ENCODE measurements at regions not wholly inside any gene's neighbourhood (a gene's known extent, or its start where the extent isn't known, plus 50 kb on each side); places are given as distances from the start of the nearest gene placed in this dataset.

DNA sequence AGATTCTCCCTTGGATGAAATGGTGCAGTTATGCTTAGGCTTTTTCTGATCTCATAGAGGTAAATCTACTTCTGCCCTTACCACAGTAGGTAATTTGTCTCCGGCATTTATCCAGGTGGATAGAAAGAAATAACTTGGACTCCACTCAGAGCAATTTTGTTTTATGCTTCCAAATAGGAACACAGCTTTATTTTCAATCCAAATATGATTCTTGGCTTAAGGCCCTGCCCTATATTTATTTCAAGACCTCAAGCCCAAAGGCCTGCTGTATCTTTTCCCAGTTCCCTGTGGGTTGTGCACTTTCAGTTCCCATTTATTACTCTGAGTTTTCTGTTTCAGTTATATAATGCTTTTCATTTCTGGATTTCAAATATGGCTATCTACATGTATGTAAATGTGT lies 274.2 kb upstream of the SMC2 start:
- intact Hi-C loops (cut with micrococcal nuclease), result no loop called here
- DNase-seq (no peak), ATAC-seq (no peak)

DNA sequence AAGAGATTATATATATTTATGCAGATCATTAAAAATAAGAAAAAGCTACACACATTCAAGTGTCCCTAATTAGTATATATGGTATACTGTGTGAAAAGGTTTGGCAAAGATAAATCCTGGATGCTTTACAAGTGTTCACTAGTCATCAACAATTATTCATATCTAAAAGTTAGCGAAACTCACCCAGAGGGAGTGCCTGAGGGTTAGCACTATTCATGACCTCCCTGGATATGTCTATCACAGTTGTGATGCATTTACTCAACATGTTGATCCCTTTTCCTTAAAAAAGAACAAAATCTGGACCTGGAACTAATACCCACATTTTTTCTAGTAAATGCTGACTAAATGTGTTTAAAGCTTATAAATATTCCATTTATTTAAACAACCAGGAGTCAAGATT lies 273.0 kb upstream of the SMC2 start:
- intact Hi-C loops (cut with micrococcal nuclease), result no loop called here
- ATAC-seq, result no peak
- no peak for DNase-seq

DNA sequence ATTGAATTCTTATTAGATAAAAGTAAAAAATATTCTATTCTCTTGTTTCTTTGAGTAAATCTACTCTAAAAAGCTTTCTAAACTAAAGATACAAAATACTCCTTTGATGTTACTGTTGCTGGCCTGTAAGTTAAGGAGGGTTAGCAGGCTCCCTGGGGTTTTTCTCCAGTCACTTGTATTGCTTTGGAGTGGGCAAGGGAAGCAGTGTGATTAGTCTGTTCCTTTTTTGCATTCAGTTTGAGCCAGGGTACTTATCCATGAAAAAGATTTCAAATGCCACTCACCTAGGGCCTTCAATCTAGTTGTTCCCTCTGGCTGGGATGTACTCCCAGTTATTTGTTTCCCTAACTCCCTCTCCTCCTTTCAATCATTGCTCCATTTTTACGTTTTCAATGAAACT lies 256.2 kb upstream of the SMC2 start:
- DNase-seq, result no peak
- intact Hi-C loops (cut with micrococcal nuclease), result no loop called here

DNA sequence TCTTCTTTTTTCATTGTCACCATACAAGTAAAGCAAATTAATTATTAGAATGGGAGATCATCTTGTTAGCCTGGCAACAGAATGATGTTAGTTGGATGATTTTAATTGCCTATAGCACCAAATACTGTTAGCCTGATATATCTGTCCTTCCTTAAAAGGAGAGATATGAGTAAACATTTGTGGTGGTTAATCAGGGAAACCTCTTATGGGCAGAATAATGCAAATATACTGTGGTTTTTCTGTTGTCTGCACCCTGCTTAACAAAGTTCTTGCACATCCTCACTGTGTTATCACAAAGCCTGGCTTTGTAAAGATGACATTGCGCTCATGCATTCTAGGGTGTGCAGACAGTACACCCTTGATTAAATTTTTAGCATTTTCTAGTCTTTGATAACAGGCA lies 254.9 kb upstream of the SMC2 start:
- DNase-seq (no peak), ATAC-seq (no peak)
- intact Hi-C loops (cut with micrococcal nuclease), result no loop called here

More for the DNA sequence above, 256.2 kb upstream of the SMC2 start:
- ATAC-seq, result no peak

DNA sequence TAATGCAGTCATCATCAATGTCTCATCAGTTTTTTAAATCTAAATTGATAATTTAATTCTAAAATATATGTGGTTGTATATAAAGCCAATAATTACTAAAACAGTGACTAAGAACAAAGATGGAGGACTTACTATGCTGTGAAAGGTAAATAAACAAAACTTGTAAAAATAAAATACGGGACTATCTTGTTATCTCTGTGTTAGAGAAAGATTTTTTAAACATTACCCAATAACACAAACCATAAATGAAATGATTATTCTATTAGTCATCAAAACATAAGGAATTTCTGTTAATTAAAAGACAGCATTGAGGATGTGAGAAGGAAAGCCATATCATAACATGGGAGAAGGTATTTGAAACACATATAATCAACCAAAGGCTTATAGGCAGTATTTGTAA lies 226.2 kb upstream of the SMC2 start:
- intact Hi-C loops (cut with micrococcal nuclease), result no loop called here
- no peak for DNase-seq
- no peak for ATAC-seq

DNA sequence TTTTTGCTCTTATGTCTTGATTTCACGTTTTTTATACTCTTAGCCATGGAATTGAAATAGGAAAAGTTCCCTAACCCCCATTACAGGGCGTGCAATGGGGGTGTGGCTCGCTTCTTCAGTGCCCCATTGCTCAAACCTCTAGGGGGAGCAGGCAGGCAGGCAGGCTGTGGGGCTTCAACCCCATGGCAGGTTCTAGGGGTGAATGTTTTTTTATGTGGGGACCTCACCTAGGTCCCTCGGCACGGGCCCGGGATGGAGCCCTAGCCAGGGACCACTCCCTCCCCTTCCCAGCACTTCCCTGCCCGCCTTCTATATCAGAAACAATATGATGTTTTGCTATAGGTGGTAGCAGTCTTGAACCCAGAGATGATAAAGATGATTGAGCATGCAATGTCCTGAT lies 221.3 kb upstream of the SMC2 start:
- intact Hi-C loops (cut with micrococcal nuclease), result no loop called here
- no peak for ATAC-seq
- no peak for DNase-seq

DNA sequence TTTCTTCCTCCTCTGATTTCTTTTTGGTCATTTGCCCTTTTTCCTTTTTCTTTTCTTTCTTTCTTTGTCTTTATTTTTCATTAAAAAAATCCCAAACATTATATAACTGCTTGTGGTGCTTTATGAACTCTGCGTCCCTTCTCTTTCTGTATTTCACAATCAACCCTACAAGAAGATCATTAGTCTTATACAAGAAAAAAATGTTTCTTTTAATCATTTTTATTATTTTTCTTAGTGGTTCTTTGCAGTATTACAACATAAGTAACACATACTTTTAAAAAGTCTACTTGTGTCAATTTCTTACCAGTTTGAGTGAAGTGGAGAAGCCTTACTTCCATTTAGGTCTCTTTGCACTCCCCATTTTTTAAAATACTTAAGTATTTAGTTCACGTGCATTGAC lies 212.7 kb upstream of the SMC2 start:
- ATAC-seq, result no peak
- intact Hi-C loops (cut with micrococcal nuclease), result no loop called here
- no peak for DNase-seq

DNA sequence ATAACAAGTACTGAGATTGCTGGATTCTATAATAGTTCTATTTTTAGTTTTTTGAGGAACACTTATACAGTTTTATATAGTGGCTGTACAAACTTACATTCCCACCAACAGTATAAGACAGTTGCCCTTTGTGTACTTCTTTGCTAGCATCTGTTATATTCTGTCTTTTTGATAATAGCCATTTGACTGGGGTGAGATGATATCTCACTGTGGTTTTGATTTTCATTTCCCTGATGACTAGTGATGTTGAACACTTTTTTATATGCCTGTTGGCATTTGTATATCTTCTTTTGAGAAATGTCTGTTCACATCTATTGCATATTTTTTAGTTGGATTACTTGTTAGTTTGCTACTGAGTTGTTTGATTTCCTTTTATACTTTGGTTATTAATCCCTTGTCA lies 204.1 kb upstream of the SMC2 start:
- ATAC-seq, result no peak
- intact Hi-C loops (cut with micrococcal nuclease), result no loop called here

DNA sequence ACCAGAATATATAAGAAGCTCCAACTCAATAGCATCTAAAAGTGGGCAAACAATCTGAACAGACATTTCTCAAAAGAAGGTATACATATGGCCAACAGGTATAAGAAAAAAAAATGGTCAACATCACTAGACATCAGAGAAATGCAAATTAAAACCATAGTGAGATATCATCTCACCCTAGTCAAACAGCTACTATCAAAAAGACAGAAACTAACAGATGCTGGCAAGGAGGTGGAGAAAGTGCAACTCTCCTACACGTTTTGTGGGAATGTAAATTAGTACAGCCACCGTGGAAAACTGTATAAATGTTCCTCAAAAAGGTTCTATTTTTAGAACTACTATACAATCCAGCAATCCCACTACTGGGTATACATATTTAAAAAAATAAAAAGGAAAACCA lies 199.9 kb upstream of the SMC2 start:
- ATAC-seq (no peak), DNase-seq (no peak)
- intact Hi-C loops (cut with micrococcal nuclease), result no loop called here

More for the DNA sequence above, 204.1 kb upstream of the SMC2 start:
- DNase-seq, result no peak

DNA sequence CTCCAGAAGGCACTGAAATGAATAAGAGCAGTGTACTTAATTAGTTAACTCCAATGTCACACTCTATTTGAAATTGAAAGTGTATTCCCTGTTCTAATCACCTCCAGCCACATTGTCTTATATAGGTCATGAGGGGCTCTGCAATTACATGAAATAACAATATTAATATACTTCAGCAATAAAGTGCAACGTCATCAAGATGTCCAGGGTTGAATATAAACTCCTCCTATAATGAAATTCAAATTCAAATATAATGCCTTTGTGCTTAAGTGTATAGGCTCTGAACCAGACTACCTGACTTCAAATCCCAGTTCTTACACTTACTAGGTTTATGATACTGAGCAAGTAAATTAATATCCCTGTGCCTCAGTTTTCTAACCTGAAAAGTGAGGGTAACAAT lies 195.6 kb upstream of the SMC2 start:
- intact Hi-C loops (cut with micrococcal nuclease), result no loop called here

DNA sequence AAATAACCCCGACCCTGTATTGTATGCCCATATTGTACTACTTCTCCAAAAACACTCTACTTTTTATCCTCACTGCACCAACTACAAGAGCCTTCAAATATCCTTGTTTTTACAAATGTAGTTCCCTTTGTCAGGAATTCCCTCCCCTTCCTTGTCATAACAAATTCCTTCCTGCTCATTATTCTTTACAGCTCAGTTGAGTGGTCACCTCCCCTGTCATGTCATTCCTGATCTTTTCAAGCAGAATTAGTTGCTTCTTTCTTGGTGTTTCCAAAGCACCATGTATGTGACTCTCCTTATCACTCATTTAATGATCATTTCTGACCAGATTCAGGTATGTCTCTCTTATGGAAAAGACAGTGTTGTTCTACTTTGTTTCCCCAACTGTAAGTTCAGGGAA lies 194.2 kb upstream of the SMC2 start:
- DNase-seq (no peak), ATAC-seq (no peak)
- intact Hi-C loops (cut with micrococcal nuclease), result loop anchor here (2.0 kb wide), 1 partner anchor 51 kb away; no protein-coding TSS in a partner anchor

More for the DNA sequence above, 195.6 kb upstream of the SMC2 start:
- DNase-seq (no peak), ATAC-seq (no peak)

DNA sequence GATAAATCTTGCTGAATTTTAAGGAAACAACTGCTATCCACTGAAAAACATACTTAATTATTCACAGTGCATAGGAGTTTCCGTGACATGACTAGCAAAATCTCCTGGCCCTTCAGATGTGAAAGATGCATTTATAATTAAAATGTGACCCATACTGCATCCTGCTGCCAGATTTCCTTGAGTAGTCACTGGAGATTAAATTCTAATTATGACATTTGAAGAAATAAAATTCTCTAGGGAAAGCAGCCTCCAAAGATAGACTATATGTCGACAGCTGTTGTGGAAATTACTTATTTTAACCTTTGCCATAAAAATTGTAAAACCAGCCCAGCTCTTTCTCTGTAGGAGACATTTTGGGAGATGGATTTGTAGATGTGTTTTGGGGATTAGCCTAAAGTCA lies 193.6 kb upstream of the SMC2 start:
- intact Hi-C loops (cut with micrococcal nuclease), result loop anchor here (2.0 kb wide), 1 partner anchor 52 kb away; no protein-coding TSS in a partner anchor
- no peak for ATAC-seq
- DNase-seq, result no peak

DNA sequence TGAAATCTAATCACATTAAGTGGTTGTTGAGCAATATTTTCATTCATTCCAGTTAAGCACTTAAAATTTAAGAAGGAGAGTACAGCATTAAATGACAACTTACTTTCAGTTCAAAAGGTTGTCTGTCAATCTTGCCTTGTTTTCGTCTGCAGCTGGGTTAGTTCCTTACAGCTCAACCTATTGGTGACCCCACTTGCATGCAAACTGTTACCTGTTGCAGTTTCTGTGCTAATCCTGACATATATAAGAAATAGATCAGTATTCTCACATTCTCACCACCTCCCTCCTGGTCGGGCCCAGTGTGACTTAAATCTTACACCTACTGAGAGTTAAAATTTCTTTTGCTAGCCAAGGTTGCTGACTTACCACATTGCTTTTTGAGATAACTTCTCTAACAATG lies 191.8 kb upstream of the SMC2 start:
- intact Hi-C loops (cut with micrococcal nuclease), result no loop called here

DNA sequence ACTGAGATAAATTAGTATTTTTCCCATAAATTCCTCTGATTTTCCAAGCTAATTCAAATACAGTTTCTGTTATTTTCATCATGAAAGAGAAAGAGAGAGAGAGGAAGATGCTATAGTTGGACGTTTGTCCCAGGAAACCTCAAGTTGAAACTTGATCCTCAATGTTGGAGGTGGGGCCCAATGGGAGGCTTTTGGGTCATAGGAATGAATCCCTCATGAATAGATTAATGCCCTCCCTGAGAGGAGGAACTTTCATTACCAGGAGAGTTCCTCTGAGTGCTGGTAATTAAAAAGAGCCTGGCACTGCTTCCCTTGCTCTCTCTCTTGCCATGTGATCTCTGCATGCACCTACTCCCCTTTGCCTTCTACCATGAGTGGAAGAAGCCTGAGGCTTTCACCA lies 189.9 kb upstream of the SMC2 start:
- intact Hi-C loops (cut with micrococcal nuclease), result no loop called here
- DNase-seq (no peak), ATAC-seq (no peak)

More for the DNA sequence above, 191.8 kb upstream of the SMC2 start:
- no peak for DNase-seq
- ATAC-seq, result no peak

DNA sequence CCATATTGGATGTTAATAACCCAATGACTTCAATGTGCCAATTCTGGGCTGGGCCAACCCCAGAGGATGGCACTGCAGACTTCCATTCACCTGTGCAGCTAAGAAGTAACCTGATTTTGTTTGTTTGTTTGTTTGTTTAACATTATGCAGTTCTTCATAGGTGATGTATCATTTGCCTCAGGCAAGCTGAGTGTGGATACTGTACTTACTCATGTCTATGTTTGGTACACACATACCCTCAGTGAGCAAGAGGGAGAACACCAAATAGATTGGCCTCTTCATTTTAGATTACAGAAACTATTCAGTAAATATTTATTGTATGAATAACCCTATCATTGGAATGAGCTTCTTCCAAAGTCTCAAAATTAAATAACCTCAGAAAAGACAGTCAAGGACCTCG lies 180.2 kb upstream of the SMC2 start:
- intact Hi-C loops (cut with micrococcal nuclease), result no loop called here
- DNase-seq (no peak), ATAC-seq (no peak)

DNA sequence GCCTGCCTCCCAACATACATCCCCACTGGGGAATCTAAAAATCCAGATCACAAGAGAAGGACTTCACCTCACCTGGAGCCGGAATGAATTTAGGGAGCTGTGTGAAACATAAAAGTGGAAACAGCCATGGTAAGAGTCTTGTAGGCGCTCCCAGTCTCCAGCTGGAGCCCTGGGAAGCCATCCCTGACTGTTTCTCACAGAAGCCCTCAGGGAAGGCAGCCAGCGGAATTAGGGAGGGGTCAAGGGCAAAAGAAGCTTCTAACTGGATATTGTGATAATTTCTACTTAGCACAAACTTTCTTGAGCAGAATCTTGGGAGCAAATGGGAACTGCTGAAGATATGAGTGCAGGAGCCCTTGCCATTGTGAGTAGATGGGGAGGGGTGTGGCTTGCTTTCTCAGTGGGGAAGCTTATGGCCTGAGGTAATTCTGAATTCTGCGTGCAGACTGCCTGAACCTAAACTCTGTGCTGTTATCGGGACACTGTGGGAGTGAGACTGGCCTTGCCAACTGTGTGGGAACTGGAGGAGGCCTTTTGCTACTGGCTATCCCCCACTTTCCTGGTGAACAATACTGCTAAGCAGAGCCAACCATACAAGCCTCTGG lies 174.4 kb upstream of the SMC2 start:
- no peak for ATAC-seq
- intact Hi-C loops (cut with micrococcal nuclease), result no loop called here
- DNase-seq, result no peak

DNA sequence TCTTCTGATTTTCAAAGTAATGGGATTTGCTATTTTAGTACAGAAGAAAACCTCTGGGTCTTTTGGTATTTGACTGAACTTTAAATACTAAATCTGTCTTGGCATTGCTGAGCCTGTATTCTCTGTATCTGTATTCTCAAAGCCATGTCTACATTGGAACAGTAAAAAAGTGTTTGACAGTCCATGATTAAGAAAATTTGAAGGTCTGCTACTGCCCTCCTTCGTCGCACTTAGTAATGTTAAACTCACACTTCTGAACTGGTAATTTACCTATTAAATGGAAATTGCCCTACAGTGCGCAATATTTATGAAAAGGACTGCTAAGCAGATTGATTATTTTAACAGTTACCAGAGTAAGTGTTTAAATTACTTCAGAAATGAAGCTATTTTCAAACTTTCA lies 165.7 kb upstream of the SMC2 start:
- intact Hi-C loops (cut with micrococcal nuclease), result no loop called here
- no peak for DNase-seq
- no peak for ATAC-seq

DNA sequence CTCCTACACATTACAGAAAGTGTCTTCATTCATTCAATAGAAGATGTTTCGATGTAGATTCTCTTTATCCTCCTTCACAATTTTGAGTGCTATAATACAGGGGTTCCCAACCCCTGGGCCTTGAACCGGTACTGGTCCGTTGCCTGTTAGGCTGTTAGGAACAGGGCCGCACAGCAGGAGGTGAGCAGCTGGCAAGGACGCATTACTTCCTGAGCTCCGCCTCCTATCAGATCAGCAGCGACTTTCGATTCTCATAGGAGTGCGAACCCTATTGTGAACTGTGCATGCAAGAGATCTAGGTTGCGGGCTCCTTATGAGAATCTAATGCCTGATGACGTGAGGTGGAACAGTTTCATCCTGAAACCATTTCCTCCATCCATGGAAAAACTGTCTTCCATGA lies 153.0 kb upstream of the SMC2 start:
- DNase-seq, result no peak
- no peak for ATAC-seq
- intact Hi-C loops (cut with micrococcal nuclease), result no loop called here

DNA sequence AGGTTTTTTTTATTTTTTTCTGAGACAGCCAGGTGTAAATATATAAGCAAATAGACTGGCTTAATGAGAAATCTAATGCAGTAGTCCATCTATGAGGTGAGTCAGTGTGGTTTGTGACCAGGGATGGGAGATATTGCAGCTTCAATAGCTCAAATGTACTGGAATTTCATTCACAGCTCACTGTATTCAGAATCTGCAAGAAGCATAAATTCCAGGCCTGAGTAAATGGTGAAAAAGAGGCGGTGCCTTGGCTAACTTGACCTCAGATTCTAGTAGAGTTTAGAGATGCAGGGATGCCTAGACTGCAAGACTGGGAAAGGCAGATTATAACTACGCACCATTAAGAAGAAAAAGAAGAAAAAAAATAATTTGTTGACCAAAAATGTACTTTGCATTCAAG lies 151.9 kb upstream of the SMC2 start:
- intact Hi-C loops (cut with micrococcal nuclease), result no loop called here
- ATAC-seq (no peak), DNase-seq (no peak)

DNA sequence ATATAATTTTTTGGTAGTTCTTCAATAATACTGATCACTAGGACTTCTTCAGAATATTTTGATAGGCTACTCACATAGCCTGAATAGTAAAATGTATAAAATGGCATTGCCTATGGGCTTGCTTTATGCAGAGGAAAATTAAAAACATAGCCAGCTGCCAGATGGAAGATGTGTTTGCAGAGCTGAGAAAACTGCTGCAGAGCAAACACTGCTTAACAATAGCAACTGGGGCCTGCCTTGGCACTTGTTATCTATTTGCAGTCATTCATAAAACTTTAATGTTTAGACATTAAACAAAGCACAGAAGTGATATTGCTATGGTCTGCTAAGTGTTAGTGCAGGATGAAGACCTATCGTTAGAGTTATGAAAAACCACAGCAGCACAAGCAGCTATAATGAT lies 151.5 kb upstream of the SMC2 start:
- intact Hi-C loops (cut with micrococcal nuclease), result no loop called here
- ATAC-seq, result no peak
- DNase-seq, result no peak

DNA sequence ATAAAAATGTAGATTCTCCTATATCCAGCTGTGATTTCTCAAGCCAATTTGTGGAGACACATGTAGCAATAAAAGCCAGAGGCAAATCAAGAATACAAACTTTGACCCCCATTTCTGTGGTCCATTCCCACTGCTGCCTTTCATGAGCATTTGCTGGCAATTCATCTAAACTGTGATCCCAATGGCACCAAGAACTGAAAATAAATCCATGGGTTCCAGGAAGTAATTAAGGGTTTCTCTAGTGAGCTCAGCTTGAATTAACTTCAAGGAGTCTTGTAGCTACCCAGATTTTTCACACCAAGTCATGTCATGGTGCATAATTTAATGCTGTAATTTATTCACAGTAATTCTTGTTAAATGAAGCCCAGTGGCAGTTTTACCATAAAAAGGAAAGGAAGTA lies 145.0 kb upstream of the SMC2 start:
- no peak for DNase-seq
- intact Hi-C loops (cut with micrococcal nuclease), result no loop called here
- no peak for ATAC-seq

DNA sequence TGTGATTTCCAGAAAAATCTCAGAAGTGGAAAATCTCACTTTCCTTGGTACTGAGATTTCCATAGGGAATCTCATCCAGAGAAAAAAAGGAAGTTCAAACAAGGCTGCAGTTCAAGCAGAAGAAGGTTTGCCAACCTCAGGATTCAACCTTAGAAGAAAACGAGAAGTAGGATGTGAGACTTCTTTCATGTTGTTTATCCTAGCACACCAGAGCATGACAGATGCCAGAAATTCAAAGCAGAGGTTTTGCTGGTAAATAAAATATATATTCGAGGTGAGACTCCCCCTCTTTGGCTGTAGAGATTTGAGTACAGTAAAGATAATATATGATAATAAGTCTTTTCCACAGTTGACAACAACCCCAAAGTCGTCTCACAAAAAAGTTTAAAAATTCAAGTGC lies 116.9 kb upstream of the SMC2 start:
- DNase-seq, result no peak
- intact Hi-C loops (cut with micrococcal nuclease), result no loop called here
- no peak for ATAC-seq
